ENCODE measurements at regions not wholly inside any gene's neighbourhood (a gene's known extent, or its start where the extent isn't known, plus 50 kb on each side); places are given as distances from the start of the nearest gene placed in this dataset.

DNA sequence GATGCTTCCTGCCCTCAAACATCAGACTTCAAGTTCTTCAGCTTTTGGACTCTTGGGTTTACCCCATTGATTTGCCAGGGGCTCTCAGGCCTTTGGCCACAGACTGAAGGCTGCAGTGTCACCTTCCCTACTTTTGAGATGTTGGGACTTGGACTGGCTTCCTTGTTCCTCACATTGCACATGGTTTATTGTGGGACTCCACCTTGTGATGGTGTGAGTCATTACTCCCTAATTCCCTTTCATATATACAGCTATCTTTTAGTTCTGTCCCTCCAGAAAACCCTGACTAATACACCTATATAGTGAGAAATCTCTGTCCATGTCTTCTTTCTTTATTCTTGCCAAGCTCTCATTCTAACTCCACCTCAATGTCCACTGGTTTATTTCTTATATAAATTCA, 736.9 kb upstream of the HS3ST1 start:
- no peak for FAIRE-seq
- no peaks in the 10 kb centered on the region for H4K20me1 ChIP-seq (ENCODE audit: control insufficient read depth, extremely low read depth, insufficient read depth, low read length)
- H3K9me1 ChIP-seq (ENCODE audit: control insufficient read depth, extremely low read depth, insufficient read depth, low read length): no peaks in the 10 kb centered on the region
- no peaks in the 10 kb centered on the region for H3K36me3 ChIP-seq (ENCODE audit: control insufficient read depth in 2 of 2, extremely low read depth in 1 of 2, insufficient read depth in 2 of 2, low read length in 2 of 2)
- H2AFZ ChIP-seq (ENCODE audit: control insufficient read depth, low read length): no peak overlapping the region
- DNase-seq (ENCODE audit: low read depth, low spot score): no peak
- H3K4me1 ChIP-seq (ENCODE audit: control insufficient read depth, extremely low read depth, insufficient read depth, low read length): no peaks in the 10 kb centered on the region
- no peak for TF ChIP-seq EZH2 (IDR thresholded peaks at IDR 0.05; ENCODE audit: low read length)
- TF ChIP-seq, protein P1, sequence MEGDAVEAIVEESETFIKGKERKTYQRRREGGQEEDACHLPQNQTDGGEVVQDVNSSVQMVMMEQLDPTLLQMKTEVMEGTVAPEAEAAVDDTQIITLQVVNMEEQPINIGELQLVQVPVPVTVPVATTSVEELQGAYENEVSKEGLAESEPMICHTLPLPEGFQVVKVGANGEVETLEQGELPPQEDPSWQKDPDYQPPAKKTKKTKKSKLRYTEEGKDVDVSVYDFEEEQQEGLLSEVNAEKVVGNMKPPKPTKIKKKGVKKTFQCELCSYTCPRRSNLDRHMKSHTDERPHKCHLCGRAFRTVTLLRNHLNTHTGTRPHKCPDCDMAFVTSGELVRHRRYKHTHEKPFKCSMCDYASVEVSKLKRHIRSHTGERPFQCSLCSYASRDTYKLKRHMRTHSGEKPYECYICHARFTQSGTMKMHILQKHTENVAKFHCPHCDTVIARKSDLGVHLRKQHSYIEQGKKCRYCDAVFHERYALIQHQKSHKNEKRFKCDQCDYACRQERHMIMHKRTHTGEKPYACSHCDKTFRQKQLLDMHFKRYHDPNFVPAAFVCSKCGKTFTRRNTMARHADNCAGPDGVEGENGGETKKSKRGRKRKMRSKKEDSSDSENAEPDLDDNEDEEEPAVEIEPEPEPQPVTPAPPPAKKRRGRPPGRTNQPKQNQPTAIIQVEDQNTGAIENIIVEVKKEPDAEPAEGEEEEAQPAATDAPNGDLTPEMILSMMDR (optimal IDR thresholded peaks at IDR 0.05 in 1 of 3, IDR thresholded peaks at IDR 0.05 in 1 of 3, conservative IDR thresholded peaks at IDR 0.05 in 1 of 3; ENCODE audit: extremely low read depth in 1 of 3, insufficient read depth in 2 of 3, low read length in 3 of 3): no peak
- no peak overlapping the region for H3K9ac ChIP-seq (ENCODE audit: control insufficient read depth, extremely low read depth, insufficient read depth, low read length)
- H3K27me3 ChIP-seq (ENCODE audit: control insufficient read depth, extremely low read depth, insufficient read depth, low read length): no peaks in the 10 kb centered on the region
- H3K4me3 ChIP-seq (ENCODE audit: control insufficient read depth in 2 of 3, extremely low read depth in 1 of 3, insufficient read depth in 2 of 3, low read depth in 1 of 3, low read length in 3 of 3): no peak overlapping the region
- no peaks in the 10 kb centered on the region for H3K79me2 ChIP-seq (ENCODE audit: control insufficient read depth, insufficient read depth, low read length)
- no peak overlapping the region for H3K4me2 ChIP-seq (ENCODE audit: control insufficient read depth, extremely low read depth, insufficient read depth, low read depth, low read length)
- dilution Hi-C loops (cut with MboI; ENCODE audit: extremely low pct_ligation_motif_present, low sequenced_read_pairs): no loop called here
- no peak overlapping the region for H3K27ac ChIP-seq (ENCODE audit: control insufficient read depth, insufficient read depth, low read length)
- H3K9me3 ChIP-seq (ENCODE audit: control insufficient read depth, low read depth, low read length): no peaks in the 10 kb centered on the region

DNA sequence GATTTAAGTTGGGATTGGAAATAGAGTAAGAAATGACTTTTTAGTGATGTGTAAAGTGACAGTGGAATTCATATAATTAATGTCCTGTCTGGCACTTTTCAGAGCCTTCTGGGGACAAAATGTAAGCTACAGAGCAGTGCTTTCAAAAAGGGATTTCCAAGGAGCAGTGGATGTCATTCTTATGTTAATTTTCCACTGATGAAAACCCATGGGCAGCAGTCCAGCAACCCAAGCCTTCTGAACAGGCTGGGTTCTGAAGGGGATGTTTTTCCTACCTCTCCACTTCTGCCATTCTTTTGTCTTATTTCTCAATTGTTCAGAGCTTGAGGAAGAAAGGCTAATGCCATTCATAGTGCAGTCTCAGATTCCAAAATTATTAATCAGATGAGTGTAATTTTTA, 717.6 kb upstream of the HS3ST1 start:
- Histone ChIP-seq H2AFZ (ENCODE audit: control insufficient read depth, low read length) (no peak overlapping the region), H3K4me3 (ENCODE audit: control insufficient read depth in 2 of 3, extremely low read depth in 1 of 3, insufficient read depth in 2 of 3, low read depth in 1 of 3, low read length in 3 of 3) (no peak overlapping the region), H3K9ac (ENCODE audit: control insufficient read depth, extremely low read depth, insufficient read depth, low read length) (no peak overlapping the region), H4K20me1 (ENCODE audit: control insufficient read depth, extremely low read depth, insufficient read depth, low read length) (no peaks in the 10 kb centered on the region), H3K4me2 (ENCODE audit: control insufficient read depth, extremely low read depth, insufficient read depth, low read depth, low read length) (no peak overlapping the region), H3K27ac (ENCODE audit: control insufficient read depth, insufficient read depth, low read length) (no peak overlapping the region), H3K79me2 (ENCODE audit: control insufficient read depth, insufficient read depth, low read length) (no peaks in the 10 kb centered on the region), H3K36me3 (ENCODE audit: control insufficient read depth in 2 of 2, extremely low read depth in 1 of 2, insufficient read depth in 2 of 2, low read length in 2 of 2) (no peaks in the 10 kb centered on the region), H3K27me3 (ENCODE audit: control insufficient read depth, extremely low read depth, insufficient read depth, low read length) (no peaks in the 10 kb centered on the region), H3K4me1 (ENCODE audit: control insufficient read depth, extremely low read depth, insufficient read depth, low read length) (no peaks in the 10 kb centered on the region), H3K9me1 (ENCODE audit: control insufficient read depth, extremely low read depth, insufficient read depth, low read length) (no peaks in the 10 kb centered on the region), H3K9me3 (ENCODE audit: control insufficient read depth, low read depth, low read length) (no peaks in the 10 kb centered on the region)
- DNase-seq (ENCODE audit: low read depth, low spot score) (no peak), FAIRE-seq (no peak)
- dilution Hi-C loops (cut with MboI; ENCODE audit: extremely low pct_ligation_motif_present, low sequenced_read_pairs): no loop called here
- TF ChIP-seq, protein P1 (optimal IDR thresholded peaks at IDR 0.05 in 1 of 3, IDR thresholded peaks at IDR 0.05 in 1 of 3, conservative IDR thresholded peaks at IDR 0.05 in 1 of 3; ENCODE audit: extremely low read depth in 1 of 3, insufficient read depth in 2 of 3, low read length in 3 of 3): no peak
- TF ChIP-seq EZH2 (IDR thresholded peaks at IDR 0.05; ENCODE audit: low read length): no peak

Data from keratinocyte (primary cell).